NCI-H146 treated with DMSO at 0.1 percent for 48 hours (cell line): ENCODE measurements at regions not wholly inside any gene's neighbourhood (a gene's known extent, or its start where the extent isn't known, plus 50 kb on each side); places are given as distances from the start of the nearest gene placed in this dataset.

Source experiments
- DNase-seq: peaks from one replicate; lab custom pipeline; 2025; ENCODE audit not compliant: unreplicated experiment; lab: John Stamatoyannopoulos, UW

- DNase-seq = no peak
Observed at GRCh38 chr5:158139161-158139560, 280.2 kb upstream of the CLINT1 start.

- DNase-seq = peak; percentile 89
Observed at GRCh38 chr5:158135682-158136179, 276.8 kb upstream of the CLINT1 start.

GRCh38 chr5:158133369-158133768, 274.4 kb upstream of the CLINT1 start:
- no peak for DNase-seq

- DNase-seq = no peak
Observed at GRCh38 chr5:158127536-158127935, 268.6 kb upstream of the CLINT1 start.

GRCh38 chr5:158126442-158127405, 267.8 kb upstream of the CLINT1 start:
- peak; percentile 57 for DNase-seq

GRCh38 chr5:158124606-158125316, 265.8 kb upstream of the CLINT1 start:
- no peak for DNase-seq

GRCh38 chr5:158123595-158123994, 264.6 kb upstream of the CLINT1 start:
- no peak for DNase-seq

GRCh38 chr5:158121678-158122077, 262.7 kb upstream of the CLINT1 start:
- peak; percentile 46 for DNase-seq

GRCh38 chr5:158120760-158121159, 261.8 kb upstream of the CLINT1 start:
- DNase-seq = no peak

- DNase-seq = no peak
Observed at GRCh38 chr5:158119961-158120723, 261.2 kb upstream of the CLINT1 start.

GRCh38 chr5:158117467-158118160, 258.7 kb upstream of the CLINT1 start:
- no peak for DNase-seq

GRCh38 chr5:158116965-158117364, 258.0 kb upstream of the CLINT1 start:
- no peak for DNase-seq

GRCh38 chr5:158115468-158115867, 256.5 kb upstream of the CLINT1 start:
- DNase-seq = no peak

- DNase-seq = no peak
Observed at GRCh38 chr5:158108177-158108576, 249.2 kb upstream of the CLINT1 start.

- no peak for DNase-seq
Observed at GRCh38 chr5:158100373-158100888, 241.5 kb upstream of the CLINT1 start.

- DNase-seq = no peak
Observed at GRCh38 chr5:158099571-158100105, 240.7 kb upstream of the CLINT1 start.

- no peak for DNase-seq
Observed at GRCh38 chr5:158096835-158097234, 237.9 kb upstream of the CLINT1 start.

- DNase-seq = no peak
Observed at GRCh38 chr5:158086856-158087255, 227.9 kb upstream of the CLINT1 start.

- no peak for DNase-seq
Observed at GRCh38 chr5:158084292-158084691, 225.3 kb upstream of the CLINT1 start.

- no peak for DNase-seq
Observed at GRCh38 chr5:158082696-158083287, 223.8 kb upstream of the CLINT1 start.
